H1 (cell line): ENCODE measurements at regions not wholly inside any gene's neighbourhood (a gene's known extent, or its start where the extent isn't known, plus 50 kb on each side); places are given as distances from the start of the nearest gene placed in this dataset.

Experiments used
- CBX8 ChIP-seq: fragments of 300-800, 300-1000 bp; sonication (generic); IDR thresholded peaks from 2 replicates; pipeline ENCODE4 v1.7.1; 2016; ENCODE audit warnings: low read depth, low read length, borderline replicate concordance
- E2F6 ChIP-seq: IDR thresholded peaks from 2 replicates; pipeline ENCODE4 v1.6.1; 2012; ENCODE audit warnings: inconsistent platforms
- POU5F1 ChIP-seq: IDR thresholded peaks from 2 replicates; pipeline ENCODE4 v1.6.1; 2011; ENCODE audit warnings: low read depth, mild to moderate bottlenecking, low read length, moderate library complexity
- RXRA ChIP-seq: IDR thresholded peaks from 2 replicates; pipeline ENCODE4 v1.6.1; 2011; ENCODE audit warnings: low read depth, mild to moderate bottlenecking, low read length, moderate library complexity; ENCODE audit not compliant: insufficient read depth

GRCh38 chr14:44036248-44036647, 470.8 kb downstream of the FSCB start (continued):
- no peak for TF ChIP-seq CBX8
- TF ChIP-seq E2F6: no peak
- TF ChIP-seq POU5F1: no peak
- TF ChIP-seq RXRA: no peak
- TF ChIP-seq, all 59 proteins: peak for 0
